NCI-H2196 treated with DMSO at 0.1 percent for 48 hours (cell line): ENCODE measurements at regions not wholly inside any gene's neighbourhood (a gene's known extent, or its start where the extent isn't known, plus 50 kb on each side); places are given as distances from the start of the nearest gene placed in this dataset.

ENCODE experiments used
- DNase-seq: peaks from one replicate; lab custom pipeline; 2025; ENCODE audit not compliant: unreplicated experiment; lab: John Stamatoyannopoulos, UW

- DNase-seq: no peak
These were observed 81.1 kb upstream of the PUM3 start for GRCh38 chr9:2925016-2925415.

- DNase-seq: no peak
These were observed 80.5 kb upstream of the PUM3 start for GRCh38 chr9:2924380-2924768.

GRCh38 chr9:2923766-2924379 is 80.0 kb upstream of the PUM3 start:
- peak; percentile 27 for DNase-seq

- no peak for DNase-seq
These were observed 75.5 kb upstream of the PUM3 start for GRCh38 chr9:2919347-2919746.

- no peak for DNase-seq
These were observed 72.6 kb upstream of the PUM3 start for GRCh38 chr9:2916382-2916985.

- no peak for DNase-seq
These were observed 69.1 kb upstream of the PUM3 start for GRCh38 chr9:2913026-2913425.

- no peak for DNase-seq
These were observed 63.5 kb upstream of the PUM3 start for GRCh38 chr9:2907411-2907810.

- no peak for DNase-seq
These were observed 60.5 kb upstream of the PUM3 start for GRCh38 chr9:2904242-2904930.
